Prostate gland (tissue), 2 donors: ENCODE measurements at regions not wholly inside any gene's neighbourhood (a gene's known extent, or its start where the extent isn't known, plus 50 kb on each side); places are given as distances from the start of the nearest gene placed in this dataset.

Experiments used
- DNase-seq: peaks from one replicate; pipeline ENCODE4 v3.0.0-alpha.2; 2019; ENCODE audit warnings: low spot score
- H3K27ac ChIP-seq, 2 donors: fragments of 200-600 bp; sonication (generic); 2 replicates each; pipeline ENCODE4 v1.5.1; 2017 to 2019
- H3K27me3 ChIP-seq: fragments of 200-600 bp; sonication (generic); replicated peaks from 2 replicates; pipeline ENCODE4 v1.5.1; 2019; ENCODE audit not compliant: insufficient read depth
- H3K36me3 ChIP-seq, 2 donors: fragments of 200-600 bp; sonication (generic); 1 replicate in 1 of 2; 2 replicates in 1 of 2; pipeline versions ENCODE4 v1.5.1 to v1.8.1; 2017 to 2019
- H3K4me1 ChIP-seq: fragments of 200-600 bp; sonication (generic); replicated peaks from 2 replicates; pipeline ENCODE4 v1.5.1; 2019
- H3K4me3 ChIP-seq, 2 donors: fragments of 200-600 bp; sonication (generic); 2 replicates each; pipeline ENCODE4 v1.5.1; 2017 to 2019
- H3K9me3 ChIP-seq: fragments of 200-600 bp; sonication (generic); 2 replicates; pipeline ENCODE4 v1.5.1; 2017
- CTCF ChIP-seq, 4 experiments: fragments of 200-600 bp in 2 of 4; fragments of 450-650 bp in 2 of 4; sonication (generic) in 2 of 4; IDR thresholded peaks; 1 replicate in 3 of 4; 2 replicates in 1 of 4; pipeline ENCODE4 v1.5.1; 2016 to 2019; ENCODE audit warnings: antibody characterized with exemption in 4 of 4, mild to moderate bottlenecking in 2 of 4, moderate library complexity in 2 of 4
- POLR2A ChIP-seq: fragments of 450-650 bp; IDR thresholded peaks from one replicate; pipeline ENCODE4 v1.6.1; 2016; ENCODE audit warnings: antibody characterized with exemption, mild to moderate bottlenecking
- POLR2AphosphoS5 ChIP-seq: sonication (generic); formaldehyde crosslinking; IDR thresholded peaks from one replicate; pipeline ENCODE4 v1.6.1; 2017; ENCODE audit warnings: antibody characterized with exemption
- WGBS: methylation state at CpG from one replicate; pipeline ENCODE4 v1.1.5; 2018; 5-methylcytosine and 5-hydroxymethylcytosine counted together
- intact Hi-C: fragments of 100-400 bp; cut with DNase I; formaldehyde crosslinking; loops from one replicate; pipeline ENCODE4 v1.14.2; 2022

- TF ChIP-seq POLR2A (no peak), POLR2AphosphoS5 (no peak), CTCF (IDR thresholded peaks at IDR 0.05) (no peak)
- 90% methylated on average over 1 of the region's 1 CpG for WGBS
- intact Hi-C loops, result no loop called here
- DNase-seq, result no peak
- Histone ChIP-seq H3K27ac (no peak overlapping the region), H3K4me1 (no peaks in the 10 kb centered on the region), H3K36me3 (no peaks in the 10 kb centered on the region), H3K9me3 (no peaks in the 10 kb centered on the region), H3K4me3 (no peak overlapping the region), H3K27me3 (no peaks in the 10 kb centered on the region)
Measured at GRCh38 chr5:24385617-24386016, 259.2 kb downstream of the CDH10 start.

- H3K27me3 ChIP-seq, result no peaks in the 10 kb centered on the region
- H3K4me1 ChIP-seq, result no peaks in the 10 kb centered on the region
- H3K4me3 ChIP-seq, result no peak overlapping the region
- TF ChIP-seq CTCF (IDR thresholded peaks at IDR 0.05) (no peak), POLR2A (no peak), POLR2AphosphoS5 (no peak)
- H3K36me3 ChIP-seq, result no peaks in the 10 kb centered on the region
- no peaks in the 10 kb centered on the region for H3K9me3 ChIP-seq
- DNase-seq, result no peak
- no peak overlapping the region for H3K27ac ChIP-seq
- 93% methylated on average over 5 of the region's 5 CpGs for WGBS
- intact Hi-C loops, result no loop called here
Measured at GRCh38 chr5:24388448-24388847, 256.3 kb downstream of the CDH10 start.

- no peaks in the 10 kb centered on the region for H3K4me1 ChIP-seq
- no peak for DNase-seq
- no peak overlapping the region for H3K27ac ChIP-seq
- 95% methylated on average over 3 of the region's 4 CpGs for WGBS
- H3K4me3 ChIP-seq, result no peak overlapping the region
- no peak for TF ChIP-seq POLR2A
- TF ChIP-seq CTCF (IDR thresholded peaks at IDR 0.05), result no peak
- no peak for TF ChIP-seq POLR2AphosphoS5
- no peaks in the 10 kb centered on the region for H3K27me3 ChIP-seq
- H3K9me3 ChIP-seq, result no peaks in the 10 kb centered on the region
- H3K36me3 ChIP-seq, result no peaks in the 10 kb centered on the region
- intact Hi-C loops, result no loop called here
Measured at GRCh38 chr5:24389968-24390367, 254.8 kb downstream of the CDH10 start.

GRCh38 chr5:24391816-24392215 is 253.0 kb downstream of the CDH10 start:
- no peak overlapping the region for H3K4me3 ChIP-seq
- no peaks in the 10 kb centered on the region for H3K36me3 ChIP-seq
- no peaks in the 10 kb centered on the region for H3K9me3 ChIP-seq
- 89% methylated on average over 7 of the region's 7 CpGs for WGBS
- TF ChIP-seq POLR2AphosphoS5, result no peak
- TF ChIP-seq POLR2A, result no peak
- TF ChIP-seq CTCF (IDR thresholded peaks at IDR 0.05), result no peak
- intact Hi-C loops, result no loop called here
- H3K27ac ChIP-seq, result no peak overlapping the region
- H3K4me1 ChIP-seq, result no peaks in the 10 kb centered on the region
- DNase-seq, result no peak
- no peaks in the 10 kb centered on the region for H3K27me3 ChIP-seq

- no peaks in the 10 kb centered on the region for H3K27me3 ChIP-seq
- H3K36me3 ChIP-seq, result no peaks in the 10 kb centered on the region
- TF ChIP-seq CTCF (IDR thresholded peaks at IDR 0.05), result no peak
- no peak for TF ChIP-seq POLR2A
- TF ChIP-seq POLR2AphosphoS5, result no peak
- H3K4me1 ChIP-seq, result no peaks in the 10 kb centered on the region
- H3K27ac ChIP-seq, result no peak overlapping the region
- no peaks in the 10 kb centered on the region for H3K9me3 ChIP-seq
- no peak overlapping the region for H3K4me3 ChIP-seq
- intact Hi-C loops, result no loop called here
- 93% methylated on average over 6 of the region's 6 CpGs for WGBS
- no peak for DNase-seq
Measured at GRCh38 chr5:24397601-24398000, 247.2 kb downstream of the CDH10 start.
